ENCODE measurements at regions not wholly inside any gene's neighbourhood (a gene's known extent, or its start where the extent isn't known, plus 50 kb on each side); places are given as distances from the start of the nearest gene placed in this dataset.
"Not testable (repeated sequence)": the region's sequence is repeated elsewhere in the genome, so short reads cannot be mapped to it uniquely, and the experiment has no call there.

DNA sequence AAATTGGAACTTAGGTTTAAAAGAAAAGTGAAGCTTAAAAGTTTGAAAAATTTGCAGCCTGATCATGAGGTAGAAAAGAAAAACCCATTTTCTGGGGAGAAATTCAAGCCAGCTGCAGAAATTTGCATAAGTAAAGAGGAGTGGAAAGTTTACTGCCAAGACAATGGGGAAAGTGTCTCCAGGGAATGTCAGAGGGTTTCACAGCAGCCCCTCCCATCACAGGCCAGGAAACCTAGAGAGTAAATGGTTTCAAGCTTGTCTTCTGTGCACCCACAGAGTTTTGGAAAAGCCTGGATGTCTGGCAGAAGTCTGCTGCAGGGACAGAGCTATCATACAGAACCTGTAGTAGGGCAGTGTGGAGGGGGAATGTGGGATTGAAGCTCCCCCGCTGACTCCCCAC, 254.0 kb upstream of the FSIP2 start:
- DNase-seq (ENCODE audit: insufficient read length, low spot score) (no peak), FAIRE-seq (no peak)
- TF ChIP-seq SPI1 (IDR thresholded peaks at IDR 0.05; ENCODE audit: low read depth, low read length) = no peak
- no peak for TF ChIP-seq POLR2AphosphoS5 (IDR thresholded peaks at IDR 0.05; ENCODE audit: low read depth, low read length)
- TF ChIP-seq TAF1 (IDR thresholded peaks at IDR 0.05; ENCODE audit: low read depth, low read length) = no peak
- TF ChIP-seq POU2F2 (IDR thresholded peaks at IDR 0.05; ENCODE audit: low read depth, low read length) = no peak
- no peak for TF ChIP-seq PAX5 (IDR thresholded peaks at IDR 0.05; ENCODE audit: insufficient read depth, low read length, severe bottlenecking)
- TF ChIP-seq POLR2A (IDR thresholded peaks at IDR 0.05; ENCODE audit: low read depth, low read length) = no peak

DNA sequence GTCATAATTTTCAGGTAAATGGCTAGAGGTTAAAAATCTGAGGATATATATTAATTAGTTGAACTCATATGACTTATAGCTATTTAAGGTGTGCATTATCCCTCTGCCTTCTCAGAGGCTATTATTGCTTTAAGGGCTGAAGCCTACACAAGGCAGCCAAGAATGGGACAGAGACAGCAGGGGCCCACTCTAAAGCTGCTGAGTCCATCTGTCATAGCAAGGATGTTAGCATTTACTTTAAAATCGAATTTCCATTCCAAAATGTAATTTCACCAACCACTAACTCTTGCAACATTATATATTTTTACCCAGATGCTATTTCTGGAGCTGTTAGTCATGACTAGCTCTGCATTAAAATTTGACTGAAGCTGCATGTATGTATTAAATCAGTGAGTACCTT, 236.3 kb upstream of the FSIP2 start:
- FAIRE-seq (no peak), DNase-seq (ENCODE audit: insufficient read length, low spot score) (no peak)
- no peak for TF ChIP-seq TAF1 (IDR thresholded peaks at IDR 0.05; ENCODE audit: low read depth, low read length)
- no peak for TF ChIP-seq POLR2A (IDR thresholded peaks at IDR 0.05; ENCODE audit: low read depth, low read length)
- no peak for TF ChIP-seq POLR2AphosphoS5 (IDR thresholded peaks at IDR 0.05; ENCODE audit: low read depth, low read length)
- no peak for TF ChIP-seq PAX5 (IDR thresholded peaks at IDR 0.05; ENCODE audit: insufficient read depth, low read length, severe bottlenecking)
- TF ChIP-seq SPI1 (IDR thresholded peaks at IDR 0.05; ENCODE audit: low read depth, low read length) = no peak
- no peak for TF ChIP-seq POU2F2 (IDR thresholded peaks at IDR 0.05; ENCODE audit: low read depth, low read length)

DNA sequence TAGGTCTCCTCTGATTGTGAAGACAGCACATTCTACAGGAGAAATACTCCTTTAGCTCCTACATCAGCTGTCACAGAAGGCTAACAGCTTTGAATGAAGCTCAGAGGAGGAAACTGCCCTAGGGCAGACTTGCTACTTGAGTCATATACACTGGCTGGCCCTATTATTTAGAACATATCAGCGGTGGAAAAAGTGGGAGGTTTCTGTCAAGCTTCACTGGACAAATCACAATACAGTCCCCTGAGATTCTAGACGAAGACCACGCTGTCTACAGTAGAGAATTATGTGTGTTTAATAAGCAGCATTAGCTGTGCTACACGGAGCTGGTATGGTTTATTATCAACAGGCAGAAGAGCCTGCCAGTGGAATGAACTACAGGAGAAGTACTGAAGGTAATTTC, 230.9 kb upstream of the FSIP2 start:
- DNase-seq (ENCODE audit: insufficient read length, low spot score) = no peak
- TF ChIP-seq TAF1 (IDR thresholded peaks at IDR 0.05; ENCODE audit: low read depth, low read length) = no peak
- no peak for TF ChIP-seq SPI1 (IDR thresholded peaks at IDR 0.05; ENCODE audit: low read depth, low read length)
- TF ChIP-seq POLR2A (IDR thresholded peaks at IDR 0.05; ENCODE audit: low read depth, low read length) = no peak
- no peak for TF ChIP-seq PAX5 (IDR thresholded peaks at IDR 0.05; ENCODE audit: insufficient read depth, low read length, severe bottlenecking)
- TF ChIP-seq POU2F2 (IDR thresholded peaks at IDR 0.05; ENCODE audit: low read depth, low read length) = no peak
- no peak for TF ChIP-seq POLR2AphosphoS5 (IDR thresholded peaks at IDR 0.05; ENCODE audit: low read depth, low read length)
- no peak for FAIRE-seq

DNA sequence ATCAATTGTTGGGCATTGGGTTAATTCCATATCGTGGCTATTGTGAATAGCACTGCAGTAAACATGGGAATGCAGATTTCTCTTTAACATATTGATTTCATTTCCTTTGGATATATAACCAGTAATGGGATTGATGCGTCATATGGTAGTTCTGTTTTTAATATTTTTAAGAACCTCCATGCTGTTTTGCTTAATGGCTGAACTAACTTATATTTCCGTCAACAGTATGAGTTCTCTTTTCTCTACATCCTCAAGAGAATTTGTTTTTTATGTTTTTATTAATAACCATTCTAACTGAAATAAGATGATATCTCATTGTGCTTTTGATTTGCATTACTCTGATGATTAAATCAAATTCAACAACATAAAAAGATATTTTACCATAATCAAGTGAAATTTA, 228.5 kb upstream of the FSIP2 start:
- DNase-seq (ENCODE audit: insufficient read length, low spot score) = no peak
- TF ChIP-seq POLR2A (IDR thresholded peaks at IDR 0.05; ENCODE audit: low read depth, low read length) (no peak), TAF1 (IDR thresholded peaks at IDR 0.05; ENCODE audit: low read depth, low read length) (no peak), PAX5 (IDR thresholded peaks at IDR 0.05; ENCODE audit: insufficient read depth, low read length, severe bottlenecking) (no peak), SPI1 (IDR thresholded peaks at IDR 0.05; ENCODE audit: low read depth, low read length) (no peak), POLR2AphosphoS5 (IDR thresholded peaks at IDR 0.05; ENCODE audit: low read depth, low read length) (no peak), POU2F2 (IDR thresholded peaks at IDR 0.05; ENCODE audit: low read depth, low read length) (no peak)
- no peak for FAIRE-seq

DNA sequence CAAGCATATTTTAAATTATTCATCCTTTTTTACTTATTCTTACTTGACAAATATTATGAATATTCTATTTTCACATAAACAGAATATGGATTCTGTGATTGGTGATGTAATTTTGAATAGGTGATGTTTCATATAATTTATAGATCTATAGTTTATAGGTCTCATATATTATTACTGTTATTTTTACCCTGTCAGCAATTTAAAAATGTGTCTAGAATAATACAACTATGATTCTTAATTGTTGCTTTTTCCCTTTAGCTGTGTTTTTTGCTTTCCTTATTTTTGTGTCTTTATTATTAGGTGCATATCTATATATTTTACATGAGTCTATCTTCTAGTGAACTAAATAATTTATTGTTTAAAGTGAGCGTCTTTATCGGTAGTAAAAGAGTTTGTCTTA, 226.7 kb upstream of the FSIP2 start:
- no peak for FAIRE-seq
- DNase-seq (ENCODE audit: insufficient read length, low spot score) = no peak
- TF ChIP-seq POU2F2 (IDR thresholded peaks at IDR 0.05; ENCODE audit: low read depth, low read length) = no peak
- TF ChIP-seq POLR2AphosphoS5 (IDR thresholded peaks at IDR 0.05; ENCODE audit: low read depth, low read length) = no peak
- TF ChIP-seq SPI1 (IDR thresholded peaks at IDR 0.05; ENCODE audit: low read depth, low read length) = no peak
- no peak for TF ChIP-seq PAX5 (IDR thresholded peaks at IDR 0.05; ENCODE audit: insufficient read depth, low read length, severe bottlenecking)
- no peak for TF ChIP-seq TAF1 (IDR thresholded peaks at IDR 0.05; ENCODE audit: low read depth, low read length)
- no peak for TF ChIP-seq POLR2A (IDR thresholded peaks at IDR 0.05; ENCODE audit: low read depth, low read length)

DNA sequence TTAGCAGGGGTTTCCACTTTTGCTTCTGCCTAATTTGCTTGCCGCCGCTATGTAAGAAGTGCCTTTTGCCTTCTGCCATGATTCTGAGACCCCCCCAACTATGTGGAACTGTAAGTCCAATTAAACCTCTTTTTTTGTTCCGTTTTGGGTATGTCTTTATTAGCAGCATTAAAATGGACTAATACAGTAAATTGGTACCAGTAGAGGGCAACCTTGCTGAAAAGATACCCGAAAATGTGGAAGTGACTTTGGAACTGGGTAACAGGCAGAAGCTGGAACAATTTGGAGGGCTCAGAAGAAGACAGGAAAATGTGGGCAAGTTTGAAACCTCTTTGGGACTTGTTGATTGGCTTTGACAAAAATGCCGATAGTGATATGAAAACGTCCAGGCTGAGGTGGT, 216.1 kb upstream of the FSIP2 start:
- no peak for TF ChIP-seq POLR2A (IDR thresholded peaks at IDR 0.05; ENCODE audit: low read depth, low read length)
- no peak for TF ChIP-seq POU2F2 (IDR thresholded peaks at IDR 0.05; ENCODE audit: low read depth, low read length)
- TF ChIP-seq SPI1 (IDR thresholded peaks at IDR 0.05; ENCODE audit: low read depth, low read length) = no peak
- TF ChIP-seq TAF1 (IDR thresholded peaks at IDR 0.05; ENCODE audit: low read depth, low read length) = no peak
- TF ChIP-seq POLR2AphosphoS5 (IDR thresholded peaks at IDR 0.05; ENCODE audit: low read depth, low read length) = no peak
- no peak for TF ChIP-seq PAX5 (IDR thresholded peaks at IDR 0.05; ENCODE audit: insufficient read depth, low read length, severe bottlenecking)
- FAIRE-seq = no peak
- no peak for DNase-seq (ENCODE audit: insufficient read length, low spot score)

DNA sequence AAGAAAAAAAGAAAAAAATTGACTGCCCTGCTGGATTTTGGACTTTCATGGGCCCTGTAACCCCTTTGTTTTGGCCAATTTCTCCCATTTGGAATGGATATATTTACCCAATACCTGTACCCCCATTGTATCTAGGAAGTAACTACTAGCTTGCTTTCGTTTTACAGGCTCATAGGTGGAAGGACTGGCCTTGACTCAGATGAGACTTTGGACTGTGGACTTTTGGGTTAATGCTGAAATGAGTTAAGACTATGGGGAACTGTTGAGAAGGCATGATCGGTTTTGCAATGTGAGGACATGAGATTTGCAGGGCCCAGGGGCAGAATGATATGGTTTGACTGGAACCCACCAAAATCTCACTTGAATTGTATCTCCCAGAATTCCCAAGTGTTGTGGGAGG, 214.4 kb upstream of the FSIP2 start:
- DNase-seq (ENCODE audit: insufficient read length, low spot score); FAIRE-seq: not testable (repeated sequence)

DNA sequence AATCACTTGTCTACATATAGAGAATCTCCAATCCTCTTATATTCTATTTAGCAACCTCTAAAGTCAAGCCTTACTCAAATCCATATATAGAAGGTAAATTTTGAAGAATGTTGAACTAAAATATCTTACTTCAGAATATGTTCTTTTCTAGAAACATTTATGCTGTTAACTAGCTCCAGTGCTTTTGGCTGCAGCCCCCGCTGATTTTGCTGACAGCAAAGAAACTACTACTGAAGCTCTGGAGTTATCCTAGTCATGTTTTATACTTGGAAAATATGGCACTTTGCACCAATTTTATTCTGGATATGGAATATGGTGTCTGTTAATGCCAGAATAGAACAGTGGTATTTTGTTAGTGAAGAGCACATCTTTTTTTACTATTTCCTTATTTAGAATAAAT, 212.4 kb upstream of the FSIP2 start:
- no peak for DNase-seq (ENCODE audit: insufficient read length, low spot score)
- FAIRE-seq = no peak
- TF ChIP-seq PAX5 (IDR thresholded peaks at IDR 0.05; ENCODE audit: insufficient read depth, low read length, severe bottlenecking) (no peak), POLR2A (IDR thresholded peaks at IDR 0.05; ENCODE audit: low read depth, low read length) (no peak), TAF1 (IDR thresholded peaks at IDR 0.05; ENCODE audit: low read depth, low read length) (no peak), SPI1 (IDR thresholded peaks at IDR 0.05; ENCODE audit: low read depth, low read length) (no peak), POU2F2 (IDR thresholded peaks at IDR 0.05; ENCODE audit: low read depth, low read length) (no peak), POLR2AphosphoS5 (IDR thresholded peaks at IDR 0.05; ENCODE audit: low read depth, low read length) (no peak)

DNA sequence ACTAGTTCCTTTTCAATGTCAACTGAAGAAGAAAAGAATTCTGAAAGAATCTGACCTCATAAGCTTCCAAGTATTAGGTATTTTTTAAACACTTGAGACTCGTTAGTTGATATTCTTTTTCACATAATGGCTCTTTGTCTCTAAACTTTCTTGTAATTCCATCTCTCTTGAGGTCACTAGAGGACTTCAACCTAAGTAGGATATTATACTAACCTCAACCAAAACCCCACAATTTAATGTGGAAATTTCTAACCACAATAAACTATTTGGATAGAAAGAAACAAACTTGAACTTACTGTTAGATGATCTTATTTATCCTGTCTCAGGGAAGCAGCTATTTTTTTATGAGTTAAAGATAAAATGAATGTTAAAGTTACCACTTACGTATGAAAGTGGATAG, 206.9 kb upstream of the FSIP2 start:
- DNase-seq (ENCODE audit: insufficient read length, low spot score) (no peak), FAIRE-seq (no peak)
- TF ChIP-seq SPI1 (IDR thresholded peaks at IDR 0.05; ENCODE audit: low read depth, low read length) = no peak
- no peak for TF ChIP-seq PAX5 (IDR thresholded peaks at IDR 0.05; ENCODE audit: insufficient read depth, low read length, severe bottlenecking)
- no peak for TF ChIP-seq POLR2A (IDR thresholded peaks at IDR 0.05; ENCODE audit: low read depth, low read length)
- TF ChIP-seq POLR2AphosphoS5 (IDR thresholded peaks at IDR 0.05; ENCODE audit: low read depth, low read length) = no peak
- no peak for TF ChIP-seq POU2F2 (IDR thresholded peaks at IDR 0.05; ENCODE audit: low read depth, low read length)
- no peak for TF ChIP-seq TAF1 (IDR thresholded peaks at IDR 0.05; ENCODE audit: low read depth, low read length)

DNA sequence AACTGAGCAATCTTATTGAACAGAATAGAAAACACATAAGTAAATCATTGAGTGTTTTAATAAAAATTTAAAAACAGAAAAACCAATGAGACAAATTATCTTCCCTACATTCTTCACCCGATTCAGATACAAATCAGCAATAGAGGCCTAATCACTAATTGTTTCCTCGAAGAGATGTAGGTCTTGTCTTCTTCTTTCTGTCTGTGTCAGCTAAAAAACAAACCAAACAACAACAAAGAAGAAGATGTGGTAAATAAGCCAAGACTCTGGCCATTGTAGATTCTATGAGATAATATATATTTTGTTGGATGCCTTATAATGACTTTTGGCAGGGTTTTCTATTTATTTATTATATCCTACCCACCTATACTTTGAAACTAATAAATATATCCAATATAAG, 200.9 kb upstream of the FSIP2 start:
- no peak for FAIRE-seq
- TF ChIP-seq POLR2A (IDR thresholded peaks at IDR 0.05; ENCODE audit: low read depth, low read length) (no peak), POU2F2 (IDR thresholded peaks at IDR 0.05; ENCODE audit: low read depth, low read length) (no peak), PAX5 (IDR thresholded peaks at IDR 0.05; ENCODE audit: insufficient read depth, low read length, severe bottlenecking) (no peak), TAF1 (IDR thresholded peaks at IDR 0.05; ENCODE audit: low read depth, low read length) (no peak), POLR2AphosphoS5 (IDR thresholded peaks at IDR 0.05; ENCODE audit: low read depth, low read length) (no peak), SPI1 (IDR thresholded peaks at IDR 0.05; ENCODE audit: low read depth, low read length) (no peak)
- no peak for DNase-seq (ENCODE audit: insufficient read length, low spot score)

Data from GM12891 (cell line).